ENCODE measurements at regions not wholly inside any gene's neighbourhood (a gene's known extent, or its start where the extent isn't known, plus 50 kb on each side); places are given as distances from the start of the nearest gene placed in this dataset.

DNA sequence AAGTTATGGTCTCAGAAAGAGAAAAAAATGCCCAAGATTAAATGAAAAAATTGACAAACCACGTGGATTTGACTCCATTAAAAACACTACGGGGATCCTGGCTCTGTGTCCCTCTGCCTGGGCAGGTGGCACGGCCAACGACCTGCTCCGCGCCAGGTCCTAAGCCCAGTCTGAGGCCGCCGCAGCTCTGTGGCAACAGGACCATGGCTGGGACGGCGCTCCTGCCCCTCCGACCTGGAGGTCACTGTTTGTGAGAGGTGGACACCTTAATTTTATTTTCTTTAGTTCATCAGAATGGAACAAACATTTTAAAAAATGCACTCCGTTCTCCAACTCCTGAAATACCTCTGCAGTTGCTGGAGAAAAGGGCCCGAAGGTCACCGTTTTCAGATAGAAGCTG lies 369.4 kb downstream of the CDH9 start:
- no peak for DNase-seq

DNA sequence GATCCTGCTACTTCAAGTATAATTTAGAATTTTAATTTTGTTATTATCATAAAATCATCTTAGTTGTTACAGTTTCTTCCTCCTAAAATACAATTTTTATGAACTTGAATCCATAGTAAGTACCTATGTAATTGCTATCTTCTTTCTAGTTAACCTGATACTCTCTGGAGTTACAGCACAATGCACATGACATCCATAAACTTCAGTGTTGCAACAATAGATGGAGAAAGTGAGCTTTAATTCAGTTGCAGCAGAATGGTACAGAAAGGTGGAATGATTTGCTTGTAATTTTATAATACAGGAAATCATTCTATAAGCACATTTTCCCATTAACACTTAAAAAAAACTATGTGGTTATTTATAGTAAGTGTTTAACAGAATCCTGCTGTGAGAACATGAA lies 372.0 kb downstream of the CDH9 start:
- no peak for DNase-seq

DNA sequence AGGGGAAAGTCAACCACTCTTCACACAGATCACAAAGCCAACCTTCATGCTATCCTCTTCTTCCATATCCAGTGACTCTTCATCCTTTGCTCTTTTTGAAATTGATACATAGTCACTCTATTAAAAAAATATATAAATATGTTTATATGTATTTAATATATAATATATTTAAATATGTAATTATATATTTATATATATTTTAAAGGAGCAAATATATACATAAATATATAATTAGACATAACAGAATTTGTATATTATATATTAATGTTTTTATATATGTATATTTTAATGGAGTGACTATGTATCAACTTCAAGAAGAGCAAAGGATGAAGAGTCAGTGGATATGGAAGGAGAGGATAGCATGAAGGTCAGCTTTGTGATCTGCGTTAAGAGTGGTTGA lies 374.9 kb downstream of the CDH9 start:
- no peak for DNase-seq

GRCh38 chr5:26662806-26663360 lies 375.5 kb downstream of the CDH9 start:
- no peak for DNase-seq

GRCh38 chr5:26660116-26660515 lies 378.3 kb downstream of the CDH9 start:
- no peak for DNase-seq

DNA sequence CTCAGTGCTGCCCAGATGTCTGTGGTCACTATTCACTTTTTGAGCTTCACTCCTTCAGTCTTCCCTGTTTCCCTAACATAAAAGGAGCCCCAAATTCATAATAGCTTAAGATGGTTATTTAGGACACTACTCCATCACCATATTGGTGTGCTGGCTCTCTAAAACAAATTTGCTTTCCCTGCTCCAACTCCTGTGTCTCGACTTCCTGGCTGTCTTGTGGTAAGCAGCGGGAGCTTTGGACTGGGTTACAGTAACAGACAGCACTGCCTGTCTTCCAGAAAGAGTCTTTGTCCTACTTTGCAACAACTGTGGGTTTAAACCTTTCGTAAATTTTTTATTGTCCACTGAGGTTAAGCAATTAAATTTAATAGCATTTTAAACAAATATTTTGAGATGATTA lies 389.4 kb downstream of the CDH9 start:
- no peak for DNase-seq

DNA sequence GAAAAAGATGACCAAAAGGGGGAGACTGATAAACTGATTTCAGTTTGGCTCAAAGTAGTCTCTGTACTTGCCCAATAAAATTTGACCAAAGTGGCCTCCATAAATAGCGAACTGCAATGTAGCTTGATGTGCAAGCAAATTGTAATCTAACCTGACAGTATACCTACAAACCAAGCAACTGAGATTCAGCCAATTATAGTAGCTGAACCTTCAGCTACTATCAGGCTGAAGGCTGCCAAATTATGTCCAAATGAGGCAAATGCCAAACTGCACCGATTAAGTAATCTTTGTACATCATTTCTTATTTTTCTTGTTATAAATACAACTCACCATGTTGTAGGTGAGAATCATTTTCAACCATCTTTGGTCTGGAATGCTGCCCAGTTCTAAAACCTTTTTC lies 390.6 kb downstream of the CDH9 start:
- DNase-seq, result no peak

DNA sequence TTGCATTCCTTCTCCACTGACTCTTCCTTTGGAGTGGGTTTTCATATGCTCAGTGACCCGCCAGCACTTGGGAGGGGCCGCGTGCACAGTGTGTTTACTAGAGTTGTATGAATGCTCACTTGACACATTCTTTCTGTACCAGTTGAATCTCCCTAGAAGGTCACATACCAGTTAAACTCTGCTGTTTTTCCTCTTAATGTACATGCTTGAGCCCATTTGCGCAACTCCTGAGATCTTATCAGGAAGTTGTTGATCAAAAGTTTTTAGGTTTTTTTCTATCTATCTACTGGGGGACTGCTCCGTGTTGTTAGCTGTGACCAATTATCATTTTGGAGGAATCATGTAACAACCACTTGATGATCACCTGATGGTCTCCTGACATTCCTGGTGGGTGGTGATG lies 392.7 kb downstream of the CDH9 start:
- no peak for DNase-seq

GRCh38 chr5:26641492-26641891 lies 396.9 kb downstream of the CDH9 start:
- no peak for DNase-seq

DNA sequence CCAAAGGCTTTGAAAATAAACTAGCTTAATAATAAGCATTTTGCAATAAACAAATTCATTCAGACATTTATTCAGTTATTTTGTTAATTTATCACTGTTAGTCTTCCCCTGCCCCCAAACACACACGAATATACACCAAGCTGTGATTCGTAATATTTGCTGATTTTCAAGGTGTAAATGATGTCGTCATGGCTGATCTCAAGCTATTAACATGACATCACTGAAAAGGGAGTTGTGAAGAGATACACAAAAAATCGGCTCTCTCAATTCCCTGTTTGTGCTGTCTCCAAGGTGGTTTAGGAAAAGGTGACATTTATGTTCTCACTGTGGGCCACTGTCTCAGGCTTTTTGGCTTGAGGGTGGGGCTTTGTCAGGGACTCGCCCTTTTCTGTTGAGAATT lies 413.3 kb downstream of the CDH9 start:
- no peak for DNase-seq

DNA sequence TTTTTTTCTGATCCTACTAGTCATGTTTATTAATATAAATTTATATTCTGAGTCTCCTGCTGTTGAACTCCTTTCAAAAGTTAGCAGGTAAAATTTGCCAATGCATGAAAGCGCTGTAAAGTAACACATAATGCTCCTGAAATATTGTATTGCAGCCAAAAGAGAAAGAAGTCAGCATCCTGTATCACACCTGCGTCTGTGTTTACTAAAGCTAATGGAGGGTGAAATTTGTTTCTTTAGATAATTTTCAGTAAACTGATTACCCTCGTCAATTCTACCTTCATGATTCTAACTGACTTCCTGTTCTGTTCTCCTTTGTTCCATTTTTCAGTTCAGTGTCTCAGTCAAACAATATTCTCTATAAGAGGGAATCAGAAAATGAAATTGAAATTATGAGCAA lies 415.4 kb downstream of the CDH9 start:
- DNase-seq, result no peak

- DNase-seq, result no peak
Observed at GRCh38 chr5:26610577-26610976, 427.8 kb downstream of the CDH9 start.

- DNase-seq, result no peak
Observed at GRCh38 chr5:26601563-26601962, 436.8 kb downstream of the CDH9 start.

DNA sequence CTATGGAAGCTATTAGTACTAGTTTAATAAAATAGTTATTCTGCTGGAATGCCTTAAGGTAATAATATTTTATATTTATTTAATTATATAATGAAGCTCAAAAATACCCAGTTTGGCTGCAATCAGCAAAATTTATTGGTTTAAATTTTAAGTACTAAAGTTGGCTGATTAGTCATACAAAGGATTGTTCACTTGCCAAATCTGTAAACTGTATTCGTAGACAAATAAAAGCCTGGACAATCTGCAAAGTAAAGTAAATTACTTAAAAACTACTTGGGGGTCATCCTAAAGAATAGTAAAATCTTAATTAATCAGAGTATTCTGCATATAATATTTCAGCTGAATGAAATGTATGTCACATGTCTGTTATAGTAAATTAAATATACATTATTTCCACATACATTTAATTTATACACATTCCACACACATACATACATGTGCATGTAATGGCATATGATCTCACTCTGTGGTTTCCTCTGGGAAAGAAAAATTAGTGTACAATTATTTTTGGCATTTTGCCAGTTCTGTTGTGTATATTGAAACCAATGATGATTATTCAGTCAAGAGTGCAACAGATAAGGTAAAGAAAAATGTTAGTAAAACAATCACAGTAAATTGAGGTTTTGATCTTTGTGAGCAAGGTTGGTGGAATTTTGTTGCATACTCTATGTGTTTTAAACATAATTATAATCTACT lies 455.9 kb downstream of the CDH9 start:
- DNase-seq, result no peak

DNA sequence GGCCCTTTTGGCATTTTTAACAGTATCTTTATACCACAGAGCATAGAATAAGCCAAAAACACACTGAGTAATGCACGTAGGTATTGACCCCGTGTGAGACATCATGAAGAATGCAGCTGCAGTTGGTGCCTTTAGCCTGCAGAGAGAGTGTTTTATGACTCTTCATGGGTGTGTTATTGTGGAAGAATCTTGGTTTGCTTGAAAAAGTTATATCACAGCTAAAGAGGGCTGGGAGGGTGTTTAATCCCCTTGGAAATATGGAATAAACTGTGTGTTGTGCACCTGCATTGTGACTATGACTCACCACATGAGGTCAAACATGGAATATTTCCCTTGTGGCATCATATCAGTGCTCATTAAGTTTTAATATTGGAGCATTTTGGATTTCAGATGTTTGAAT lies 458.7 kb downstream of the CDH9 start:
- DNase-seq, result no peak

DNA sequence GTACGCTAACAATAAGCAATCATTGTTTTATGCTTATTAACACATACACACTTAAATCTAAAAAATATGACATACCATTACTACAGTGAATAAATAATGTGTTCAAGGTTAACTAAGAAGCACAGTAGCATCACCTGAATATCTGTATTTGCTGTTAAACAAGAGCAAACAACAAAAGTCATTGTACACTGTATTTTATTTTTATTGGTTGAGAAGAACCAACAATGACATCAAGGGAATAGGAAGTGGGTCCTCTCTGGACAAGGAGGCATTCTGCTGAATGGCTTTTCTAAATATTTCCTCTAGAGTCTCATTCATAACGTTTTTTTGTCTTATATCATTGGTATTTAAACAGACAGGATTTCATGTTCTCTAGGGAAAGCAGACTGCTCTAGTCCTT lies 460.4 kb downstream of the CDH9 start:
- no peak for DNase-seq

DNA sequence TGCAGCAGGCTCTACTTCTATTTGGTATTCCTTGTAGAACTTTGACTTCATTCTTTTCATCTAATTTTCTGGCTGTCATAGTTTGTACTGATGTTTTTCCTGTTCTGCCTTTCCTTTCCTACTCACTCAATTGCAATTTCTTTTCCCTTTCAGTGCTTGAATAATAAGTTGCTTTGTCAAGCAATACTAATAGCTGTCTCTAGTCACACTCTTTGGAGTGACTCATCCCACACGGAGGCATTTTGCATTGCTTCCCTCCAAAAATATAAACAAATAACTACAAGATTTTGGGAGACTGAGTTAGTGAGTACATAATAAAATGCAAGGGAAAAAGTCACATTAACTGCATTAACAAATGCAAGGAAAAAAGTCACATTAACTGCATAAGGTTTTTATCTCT lies 465.9 kb downstream of the CDH9 start:
- no peak for DNase-seq

DNA sequence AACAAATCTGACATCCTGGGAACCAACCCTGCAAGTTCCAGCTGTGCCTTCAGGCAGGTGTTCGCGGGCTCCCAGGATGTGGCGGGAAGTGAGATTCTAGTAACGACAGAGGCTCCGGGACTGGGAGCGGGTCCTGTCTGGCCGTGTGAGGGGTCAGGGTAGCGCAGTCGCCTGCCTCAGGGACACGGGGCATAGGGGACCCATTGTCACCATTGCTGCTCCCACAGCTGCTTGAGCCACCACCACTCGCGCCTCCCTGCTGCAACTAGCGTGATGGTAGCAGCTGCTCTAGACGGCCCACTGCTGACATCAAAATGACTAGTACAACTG lies 468.5 kb downstream of the CDH9 start:
- no peak for DNase-seq

DNA sequence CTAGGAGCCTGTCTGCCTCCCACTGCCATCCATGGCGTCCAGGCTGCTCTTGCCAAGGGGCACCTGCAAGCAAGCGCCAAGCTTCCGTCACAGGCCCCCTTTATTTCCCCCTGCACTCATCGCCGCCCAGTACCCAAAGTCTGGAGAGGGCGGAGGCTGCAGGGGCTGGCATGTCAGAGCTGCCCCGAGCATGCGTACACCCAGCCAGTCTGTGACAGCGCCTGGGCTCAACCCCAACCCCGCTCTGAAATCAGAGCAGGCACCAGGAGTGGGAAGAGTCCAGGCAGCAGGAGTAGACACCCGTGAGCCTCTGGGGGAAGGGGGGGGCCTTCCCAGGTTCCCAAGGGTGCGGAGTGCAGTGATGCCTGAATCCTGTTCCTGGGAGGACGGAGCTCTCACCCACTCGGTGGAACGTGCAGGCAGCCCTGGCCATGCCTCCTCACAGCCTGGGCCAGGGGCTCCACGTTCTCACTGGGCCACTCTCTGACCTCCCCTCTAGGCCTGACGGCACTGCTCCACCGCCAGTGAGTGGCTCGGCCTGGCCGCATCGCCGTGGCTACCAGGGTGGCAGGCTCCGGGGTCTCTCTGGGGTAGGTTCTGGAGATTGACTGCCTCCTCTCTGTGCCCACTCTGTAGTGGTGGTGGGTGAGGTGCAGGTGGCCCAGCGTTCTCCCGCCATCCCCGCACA lies 469.0 kb downstream of the CDH9 start:
- no peak for DNase-seq

GRCh38 chr5:26568316-26568715 lies 470.1 kb downstream of the CDH9 start:
- DNase-seq, result no peak

DNA sequence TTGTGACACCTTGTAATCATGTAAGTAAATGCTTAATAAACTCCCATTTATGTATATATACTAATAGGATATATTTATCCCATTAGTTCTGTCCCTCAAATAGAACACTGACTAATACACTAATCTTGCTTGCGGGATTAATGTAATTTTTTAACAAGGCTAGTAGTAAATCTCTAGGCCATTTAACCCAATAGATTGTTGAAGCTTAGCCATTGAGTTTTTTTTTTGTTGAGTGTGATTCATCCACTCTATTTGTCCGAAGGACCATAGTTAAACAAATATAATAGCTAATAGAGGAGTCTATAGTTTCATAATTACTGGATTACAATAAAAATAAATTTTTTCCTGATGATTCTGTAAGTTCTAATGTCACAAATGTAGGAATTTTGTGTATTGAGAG lies 474.4 kb downstream of the CDH9 start:
- DNase-seq, result no peak

DNA sequence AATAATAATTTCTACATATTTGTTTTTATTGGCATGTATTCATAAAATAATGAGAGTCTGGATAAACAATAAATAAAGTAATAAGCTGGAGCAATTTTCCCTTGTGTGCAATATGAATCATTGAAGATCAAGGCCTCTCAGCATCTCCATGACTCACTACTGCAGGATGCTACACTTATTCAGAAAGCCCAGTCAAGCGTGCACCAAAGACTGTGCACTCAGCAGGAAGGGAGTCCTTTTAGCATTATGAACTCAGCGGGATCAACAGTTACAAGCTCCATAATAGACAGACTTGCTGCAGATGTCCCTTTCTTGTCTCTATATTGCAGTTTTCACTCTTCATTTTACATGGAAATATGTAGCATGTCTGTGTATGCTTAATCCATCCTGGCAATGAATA lies 485.3 kb downstream of the CDH9 start:
- DNase-seq, result no peak

GRCh38 chr5:26543987-26544386 lies 494.4 kb downstream of the CDH9 start:
- DNase-seq, result no peak

GRCh38 chr5:26538226-26538625 lies 500.2 kb downstream of the CDH9 start:
- no peak for DNase-seq

DNA sequence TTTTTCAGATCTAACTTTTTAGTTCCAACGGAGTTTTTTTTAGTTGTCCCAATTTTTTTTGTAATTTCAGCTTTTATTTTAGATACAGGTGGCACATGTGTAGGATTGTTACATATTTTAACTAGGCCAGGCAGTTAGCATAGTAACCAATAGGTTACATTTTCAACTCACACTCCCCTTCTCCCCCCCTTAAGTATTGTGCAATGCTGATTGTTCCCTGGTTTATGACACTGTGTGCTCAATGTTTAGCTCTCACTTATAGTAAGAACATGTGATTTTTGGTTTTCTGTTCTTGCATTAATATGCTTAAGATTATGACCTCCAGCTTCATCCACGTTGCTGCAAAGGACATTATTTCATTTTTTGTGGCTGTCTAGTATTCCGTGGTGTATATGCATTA lies 503.2 kb downstream of the CDH9 start:
- DNase-seq, result no peak
